HEK293T (cell line): ENCODE measurements at regions not wholly inside any gene's neighbourhood (a gene's known extent, or its start where the extent isn't known, plus 50 kb on each side); places are given as distances from the start of the nearest gene placed in this dataset.
A peak's percentile ranks its signal among the peaks of the same experiment; 100 is the strongest.

Source experiments
- BHLHE40 ChIP-seq: fragments of 450-650 bp; IDR thresholded peaks from 2 replicates; pipeline ENCODE4 v1.6.1; 2016; ENCODE audit warnings: mild to moderate bottlenecking, moderate library complexity, borderline replicate concordance
- ELF4 ChIP-seq: fragments of 450-650 bp; IDR thresholded peaks from 2 replicates; pipeline ENCODE4 v1.6.1; 2017; ENCODE audit warnings: antibody characterized with exemption
- FOXK2 ChIP-seq: fragments of 450-650 bp; IDR thresholded peaks from 2 replicates; pipeline ENCODE4 v1.6.1; 2016; ENCODE audit warnings: mild to moderate bottlenecking
- HDGF ChIP-seq: fragments of 450-650 bp; IDR thresholded peaks from 2 replicates; pipeline ENCODE4 v1.6.1; 2017; ENCODE audit warnings: antibody characterized with exemption, borderline replicate concordance
- NFRKB ChIP-seq: fragments of 450-650 bp; IDR thresholded peaks from 2 replicates; pipeline ENCODE4 v1.6.1; 2016; ENCODE audit warnings: mild to moderate bottlenecking, moderate library complexity
- TARDBP ChIP-seq: fragments of 450-650 bp; IDR thresholded peaks from 2 replicates; pipeline ENCODE4 v1.6.1; 2016
- TF ChIP-seq, protein P1 (sequence below): fragments of 450-650 bp; IDR thresholded peaks from 2 replicates; pipeline ENCODE4 v1.6.1; 2016

DNA sequence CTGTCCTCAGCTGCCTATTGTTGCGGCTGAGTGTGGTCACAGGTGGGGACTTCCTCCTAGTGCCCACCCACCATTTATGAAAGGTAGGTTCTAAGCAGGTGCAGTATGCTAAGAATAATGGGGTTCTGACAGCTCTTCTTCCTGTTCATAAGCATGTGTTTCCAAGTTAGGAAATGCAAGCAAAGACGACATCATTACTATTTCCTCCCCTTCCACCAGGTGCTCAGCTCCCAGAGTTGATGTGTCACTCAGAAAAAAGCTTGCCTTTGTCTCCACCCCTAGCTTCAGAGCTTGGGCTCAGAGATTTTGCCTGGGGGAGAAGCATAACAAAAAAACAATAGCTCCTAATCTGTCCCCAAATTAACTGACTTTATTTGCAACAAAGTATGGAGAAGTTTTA, 1076.7 kb downstream of the NR2F1-AS1 start:
- TF ChIP-seq, protein P1, sequence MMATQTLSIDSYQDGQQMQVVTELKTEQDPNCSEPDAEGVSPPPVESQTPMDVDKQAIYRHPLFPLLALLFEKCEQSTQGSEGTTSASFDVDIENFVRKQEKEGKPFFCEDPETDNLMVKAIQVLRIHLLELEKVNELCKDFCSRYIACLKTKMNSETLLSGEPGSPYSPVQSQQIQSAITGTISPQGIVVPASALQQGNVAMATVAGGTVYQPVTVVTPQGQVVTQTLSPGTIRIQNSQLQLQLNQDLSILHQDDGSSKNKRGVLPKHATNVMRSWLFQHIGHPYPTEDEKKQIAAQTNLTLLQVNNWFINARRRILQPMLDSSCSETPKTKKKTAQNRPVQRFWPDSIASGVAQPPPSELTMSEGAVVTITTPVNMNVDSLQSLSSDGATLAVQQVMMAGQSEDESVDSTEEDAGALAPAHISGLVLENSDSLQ: 0 out of 2 replicates have a peak, but pooled peaks have one; percentile 11
- TF ChIP-seq ELF4: no peak
- no peak for TF ChIP-seq NFRKB
- no peak for TF ChIP-seq TARDBP
- no peak for TF ChIP-seq BHLHE40
- TF ChIP-seq HDGF: no peak
- TF ChIP-seq FOXK2: no peak
